Lower lobe of right lung (tissue), 2 donors: ENCODE measurements at regions not wholly inside any gene's neighbourhood (a gene's known extent, or its start where the extent isn't known, plus 50 kb on each side); places are given as distances from the start of the nearest gene placed in this dataset.

Source experiments
- ATAC-seq, 2 donors: fragments of 200-7000 bp; cut with Tn5 transposase; one replicate each; pipeline ENCODE4 v1.9.1; 2020 to 2022; ENCODE audit warnings: mild to moderate bottlenecking in 2 of 2, moderate library complexity in 2 of 2
- DNase-seq: peaks from one replicate; pipeline ENCODE4 v3.0.0-alpha.2; 2020
- H3K27ac ChIP-seq: fragments of 200-600 bp; one replicate; pipeline ENCODE4 v1.8.0; 2022
- H3K27me3 ChIP-seq: fragments of 200-600 bp; one replicate; pipeline ENCODE4 v1.8.0; 2022; ENCODE audit warnings: low read depth
- H3K36me3 ChIP-seq: fragments of 200-600 bp; one replicate; pipeline ENCODE4 v1.8.0; 2022; ENCODE audit warnings: mild to moderate bottlenecking
- H3K4me1 ChIP-seq: fragments of 200-600 bp; one replicate; pipeline ENCODE4 v1.8.0; 2022
- H3K4me3 ChIP-seq: fragments of 200-600 bp; one replicate; pipeline ENCODE4 v1.8.0; 2022; ENCODE audit warnings: mild to moderate bottlenecking
- H3K9me3 ChIP-seq: fragments of 200-600 bp; one replicate; pipeline ENCODE4 v1.8.0; 2022
- intact Hi-C: fragments of 100-400 bp; cut with DNase I; formaldehyde crosslinking; loops from one replicate; pipeline ENCODE4 v1.11.0; 2022
- TF ChIP-seq, protein P1 (sequence below): fragments of 200-600 bp; IDR thresholded peaks from one replicate; pipeline ENCODE4 v1.8.0; 2022; ENCODE audit warnings: antibody characterized with exemption, mild to moderate bottlenecking
- donor health status: DM: no; HTN: yes; CAD: no; lungs with severe emphysema.

GRCh38 chr4:30844861-30845582 is 124.9 kb downstream of the PCDH7 start:
- no peaks in the 10 kb centered on the region for H3K27me3 ChIP-seq
- no peak for DNase-seq
- intact Hi-C loops: no loop called here
- no peak overlapping the region for H3K27ac ChIP-seq
- no peaks in the 10 kb centered on the region for H3K36me3 ChIP-seq
- no peaks in the 10 kb centered on the region for H3K4me1 ChIP-seq
- H3K4me3 ChIP-seq: no peak overlapping the region
- H3K9me3 ChIP-seq: no peaks in the 10 kb centered on the region
- TF ChIP-seq, protein P1, sequence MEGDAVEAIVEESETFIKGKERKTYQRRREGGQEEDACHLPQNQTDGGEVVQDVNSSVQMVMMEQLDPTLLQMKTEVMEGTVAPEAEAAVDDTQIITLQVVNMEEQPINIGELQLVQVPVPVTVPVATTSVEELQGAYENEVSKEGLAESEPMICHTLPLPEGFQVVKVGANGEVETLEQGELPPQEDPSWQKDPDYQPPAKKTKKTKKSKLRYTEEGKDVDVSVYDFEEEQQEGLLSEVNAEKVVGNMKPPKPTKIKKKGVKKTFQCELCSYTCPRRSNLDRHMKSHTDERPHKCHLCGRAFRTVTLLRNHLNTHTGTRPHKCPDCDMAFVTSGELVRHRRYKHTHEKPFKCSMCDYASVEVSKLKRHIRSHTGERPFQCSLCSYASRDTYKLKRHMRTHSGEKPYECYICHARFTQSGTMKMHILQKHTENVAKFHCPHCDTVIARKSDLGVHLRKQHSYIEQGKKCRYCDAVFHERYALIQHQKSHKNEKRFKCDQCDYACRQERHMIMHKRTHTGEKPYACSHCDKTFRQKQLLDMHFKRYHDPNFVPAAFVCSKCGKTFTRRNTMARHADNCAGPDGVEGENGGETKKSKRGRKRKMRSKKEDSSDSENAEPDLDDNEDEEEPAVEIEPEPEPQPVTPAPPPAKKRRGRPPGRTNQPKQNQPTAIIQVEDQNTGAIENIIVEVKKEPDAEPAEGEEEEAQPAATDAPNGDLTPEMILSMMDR: no peak
- ATAC-seq: no peak

- intact Hi-C loops: no loop called here
- TF ChIP-seq, protein P1: no peak
- no peak for DNase-seq
- Histone ChIP-seq H3K27ac (no peak overlapping the region), H3K36me3 (no peaks in the 10 kb centered on the region), H3K9me3 (no peaks in the 10 kb centered on the region), H3K4me3 (no peak overlapping the region), H3K4me1 (no peaks in the 10 kb centered on the region), H3K27me3 (no peaks in the 10 kb centered on the region)
- ATAC-seq: no peak
These were observed 127.0 kb downstream of the PCDH7 start for GRCh38 chr4:30847167-30847566.

GRCh38 chr4:30847958-30848357 is 127.8 kb downstream of the PCDH7 start:
- no peak overlapping the region for H3K4me3 ChIP-seq
- no peaks in the 10 kb centered on the region for H3K4me1 ChIP-seq
- intact Hi-C loops: no loop called here
- no peaks in the 10 kb centered on the region for H3K36me3 ChIP-seq
- TF ChIP-seq, protein P1: no peak
- no peak for ATAC-seq
- no peak for DNase-seq
- no peaks in the 10 kb centered on the region for H3K9me3 ChIP-seq
- no peak overlapping the region for H3K27ac ChIP-seq
- H3K27me3 ChIP-seq: no peaks in the 10 kb centered on the region

GRCh38 chr4:30854531-30854930 is 134.4 kb downstream of the PCDH7 start:
- Histone ChIP-seq H3K27ac (no peak overlapping the region), H3K36me3 (no peaks in the 10 kb centered on the region), H3K27me3 (no peaks in the 10 kb centered on the region), H3K4me3 (no peak overlapping the region), H3K4me1 (no peaks in the 10 kb centered on the region), H3K9me3 (no peaks in the 10 kb centered on the region)
- intact Hi-C loops: no loop called here
- TF ChIP-seq, protein P1: no peak
- DNase-seq: no peak
- ATAC-seq: no peak

DNA sequence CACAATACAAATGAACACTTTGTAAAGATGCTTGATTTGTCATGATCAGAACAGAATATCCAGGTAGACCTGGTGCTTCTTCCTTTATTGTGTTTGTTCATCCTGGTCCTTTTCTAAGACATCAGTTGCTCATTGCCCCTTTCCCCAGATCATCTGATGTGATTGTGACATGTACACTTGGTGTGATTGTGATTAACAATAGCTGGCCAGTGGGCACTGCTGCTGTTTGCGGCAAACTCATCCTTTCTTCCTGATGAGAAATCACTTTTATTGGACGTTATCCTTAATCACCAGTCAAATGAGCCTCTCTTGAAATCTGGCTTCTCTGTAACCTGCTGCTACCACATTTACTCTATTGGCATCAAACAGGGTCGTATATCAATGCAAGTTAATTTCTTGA is 135.1 kb downstream of the PCDH7 start:
- DNase-seq (no peak), ATAC-seq (no peak)
- Histone ChIP-seq H3K27me3 (no peaks in the 10 kb centered on the region), H3K27ac (no peak overlapping the region), H3K36me3 (no peaks in the 10 kb centered on the region), H3K4me3 (no peak overlapping the region), H3K4me1 (no peaks in the 10 kb centered on the region), H3K9me3 (no peaks in the 10 kb centered on the region)
- intact Hi-C loops: no loop called here
- TF ChIP-seq, protein P1: no peak
